ENCODE measurements at regions not wholly inside any gene's neighbourhood (a gene's known extent, or its start where the extent isn't known, plus 50 kb on each side); places are given as distances from the start of the nearest gene placed in this dataset.
"Not testable (repeated sequence)": the region's sequence is repeated elsewhere in the genome, so short reads cannot be mapped to it uniquely, and the experiment has no call there.

GRCh38 chr10:37049982-37050381 is 75.4 kb upstream of the ANKRD30A start:
- TF ChIP-seq CTCF, POLR2A (IDR thresholded peaks at IDR 0.05): not testable (repeated sequence)
